Nephron progenitor cell (in vitro differentiated cells): ENCODE measurements at regions not wholly inside any gene's neighbourhood (a gene's known extent, or its start where the extent isn't known, plus 50 kb on each side); places are given as distances from the start of the nearest gene placed in this dataset.

ENCODE experiments used
- DNase-seq: peaks from one replicate; pipeline ENCODE4 v3.0.0; 2021
- H3K27ac Mint-ChIP-seq: 2 replicates; pipeline ENCODE4 v1.8.0; 2021; ENCODE audit warnings: mild to moderate bottlenecking, moderate library complexity, mixed read lengths
- H3K27me3 Mint-ChIP-seq: 2 replicates; pipeline ENCODE4 v1.8.0; 2021; ENCODE audit warnings: mild to moderate bottlenecking, low read depth, mixed read lengths; ENCODE audit not compliant: poor library complexity
- H3K36me3 Mint-ChIP-seq: 2 replicates; pipeline ENCODE4 v1.8.0; 2021; ENCODE audit warnings: low read depth, mixed read lengths
- H3K4me1 Mint-ChIP-seq: 2 replicates; pipeline ENCODE4 v1.8.0; 2021; ENCODE audit warnings: mixed read lengths
- H3K4me3 Mint-ChIP-seq: 2 replicates; pipeline ENCODE4 v1.8.0; 2021; ENCODE audit warnings: mild to moderate bottlenecking, moderate library complexity, mixed read lengths
- H3K9me3 Mint-ChIP-seq: 2 replicates; pipeline ENCODE4 v1.8.0; 2021; ENCODE audit warnings: mild to moderate bottlenecking, moderate library complexity, mixed read lengths
- CTCF ChIP-seq: fragments of 200-600 bp; sonication (generic); IDR thresholded peaks from 2 replicates; pipeline ENCODE4 v1.5.0; 2021; ENCODE audit warnings: antibody characterized with exemption

GRCh38 chr6:14267885-14268660, 150.5 kb downstream of the CD83 start:
- peaks cover 36% of the 10 kb centered on the region for H3K9me3 Mint-ChIP-seq
- no peak overlapping the region for H3K27ac Mint-ChIP-seq
- H3K36me3 Mint-ChIP-seq, result peaks cover 8% of the 10 kb centered on the region
- no peak overlapping the region for H3K4me3 Mint-ChIP-seq
- no peak for TF ChIP-seq CTCF
- H3K4me1 Mint-ChIP-seq, result no peaks in the 10 kb centered on the region
- DNase-seq, result no peak
- H3K27me3 Mint-ChIP-seq, result peaks cover 4% of the 10 kb centered on the region

GRCh38 chr6:14269436-14269835, 151.9 kb downstream of the CD83 start:
- DNase-seq, result no peak
- peaks cover 4% of the 10 kb centered on the region for H3K27me3 Mint-ChIP-seq
- H3K4me1 Mint-ChIP-seq, result peaks cover 6% of the 10 kb centered on the region
- peaks cover 25% of the 10 kb centered on the region for H3K9me3 Mint-ChIP-seq
- no peak overlapping the region for H3K4me3 Mint-ChIP-seq
- TF ChIP-seq CTCF, result no peak
- no peaks in the 10 kb centered on the region for H3K36me3 Mint-ChIP-seq
- no peak overlapping the region for H3K27ac Mint-ChIP-seq

GRCh38 chr6:14270142-14270893, 152.7 kb downstream of the CD83 start:
- Mint-ChIP-seq H3K27ac (no peak overlapping the region), H3K36me3 (no peaks in the 10 kb centered on the region), H3K4me3 (no peak overlapping the region), H3K4me1 (peaks cover 12% of the 10 kb centered on the region), H3K27me3 (peaks cover 4% of the 10 kb centered on the region), H3K9me3 (peaks cover 17% of the 10 kb centered on the region)
- DNase-seq, result no peak
- TF ChIP-seq CTCF, result no peak

- no peak for DNase-seq
- Mint-ChIP-seq H3K4me1 (peaks cover 20% of the 10 kb centered on the region), H3K36me3 (no peaks in the 10 kb centered on the region), H3K27me3 (peaks cover 4% of the 10 kb centered on the region), H3K4me3 (no peak overlapping the region), H3K27ac (no peak overlapping the region), H3K9me3 (peaks cover 13% of the 10 kb centered on the region)
- no peak for TF ChIP-seq CTCF
These were observed 153.6 kb downstream of the CD83 start for GRCh38 chr6:14270925-14271788.

- H3K36me3 Mint-ChIP-seq, result no peaks in the 10 kb centered on the region
- H3K27me3 Mint-ChIP-seq, result peaks cover 9% of the 10 kb centered on the region
- peaks cover 13% of the 10 kb centered on the region for H3K9me3 Mint-ChIP-seq
- H3K4me1 Mint-ChIP-seq, result peaks cover 28% of the 10 kb centered on the region
- no peak overlapping the region for H3K27ac Mint-ChIP-seq
- no peak overlapping the region for H3K4me3 Mint-ChIP-seq
- no peak for DNase-seq
- TF ChIP-seq CTCF, result no peak
These were observed 154.5 kb downstream of the CD83 start for GRCh38 chr6:14271789-14272736.
